Neural cell (in vitro differentiated cells): ENCODE measurements at regions not wholly inside any gene's neighbourhood (a gene's known extent, or its start where the extent isn't known, plus 50 kb on each side); places are given as distances from the start of the nearest gene placed in this dataset.

Experiments
- H2AFZ ChIP-seq: fragments of 200-600, 300-800 bp; sonication (generic), shearing (Covaris generic); 2 replicates; pipeline ENCODE4 v1.6.0; 2014; ENCODE audit warnings: low read depth, mild to moderate bottlenecking, antibody characterized with exemption, low read length, moderate library complexity
- H3F3A ChIP-seq: fragments of 200-600 bp; shearing (Covaris generic); 2 replicates; pipeline ENCODE4 v1.6.1; 2016; ENCODE audit warnings: mild to moderate bottlenecking, moderate library complexity, mixed read lengths, antibody characterized with exemption, low read length; ENCODE audit not compliant: insufficient read depth, poor library complexity, severe bottlenecking
- H3K27ac ChIP-seq: fragments of 200-600, 300-800 bp; sonication (generic), shearing (Covaris generic); 2 replicates; pipeline ENCODE4 v1.5.1; 2014; ENCODE audit warnings: mild to moderate bottlenecking, low read length, moderate library complexity
- H3K27me3 ChIP-seq: fragments of 300-800, 200-600 bp; sonication (generic), shearing (Covaris generic); 2 replicates; pipeline ENCODE4 v1.6.0; 2014; ENCODE audit warnings: mild to moderate bottlenecking, low read depth, low read length, moderate library complexity; ENCODE audit not compliant: insufficient read depth
- H3K36me3 ChIP-seq: fragments of 300-800, 200-600 bp; sonication (generic), shearing (Covaris generic); 2 replicates; pipeline ENCODE4 v1.5.1; 2014; ENCODE audit warnings: mild to moderate bottlenecking, antibody characterized with exemption, low read length, moderate library complexity; ENCODE audit not compliant: insufficient read depth
- H3K4me2 ChIP-seq: fragments of 300-800, 200-600 bp; sonication (generic), shearing (Covaris generic); 2 replicates; pipeline ENCODE4 v1.6.0; 2014; ENCODE audit warnings: mild to moderate bottlenecking, low read length
- H3K4me3 ChIP-seq: fragments of 300-800, 200-600 bp; sonication (generic), shearing (Covaris generic); 2 replicates; pipeline ENCODE4 v1.5.1; 2014; ENCODE audit warnings: mild to moderate bottlenecking, low read length, moderate library complexity
- H3K79me2 ChIP-seq: fragments of 200-600 bp; shearing (Covaris generic); replicated peaks from 2 replicates; pipeline ENCODE4 v1.6.0; 2014; ENCODE audit warnings: mild to moderate bottlenecking, low read length, moderate library complexity; ENCODE audit not compliant: insufficient read depth
- H3K9ac ChIP-seq: fragments of 300-800, 200-600 bp; sonication (generic), shearing (Covaris generic); 2 replicates; pipeline ENCODE4 v1.6.1; 2016; ENCODE audit warnings: mild to moderate bottlenecking, low read length, mixed read lengths
- H3K9me2 ChIP-seq: fragments of 200-600 bp; shearing (Covaris generic); 2 replicates; pipeline ENCODE4 v1.6.1; 2016; ENCODE audit warnings: mild to moderate bottlenecking, low read length, mixed read lengths; ENCODE audit not compliant: insufficient read depth
- H3K9me3 ChIP-seq: fragments of 200-600, 300-800 bp; sonication (generic), shearing (Covaris generic); 2 replicates; pipeline ENCODE4 v1.6.1; 2016; ENCODE audit warnings: mild to moderate bottlenecking, mixed run types, low read length, moderate library complexity, mixed read lengths
- H4K20me1 ChIP-seq: fragments of 200-600 bp; shearing (Covaris generic); 2 replicates; pipeline ENCODE4 v1.6.1; 2016; ENCODE audit warnings: mild to moderate bottlenecking, mixed run types; ENCODE audit not compliant: insufficient read depth
- CTCF ChIP-seq: fragments of 450-650 bp; IDR thresholded peaks from 2 replicates; pipeline ENCODE4 v1.5.1; 2014; ENCODE audit warnings: antibody characterized with exemption, mild to moderate bottlenecking, moderate library complexity; ENCODE audit not compliant: poor library complexity, severe bottlenecking
- EP300 ChIP-seq: fragments of 450-650 bp; conservative IDR thresholded peaks from 2 replicates; pipeline ENCODE4 v1.6.1; 2014; ENCODE audit warnings: antibody characterized with exemption, mild to moderate bottlenecking, moderate library complexity; ENCODE audit not compliant: poor library complexity, severe bottlenecking
- EZH2 ChIP-seq: fragments of 200-600, 300-800 bp; shearing (Covaris generic), sonication (generic); IDR thresholded peaks from 2 replicates; pipeline ENCODE4 v1.6.1; 2014; ENCODE audit warnings: antibody characterized with exemption, low read length, borderline replicate concordance, mild to moderate bottlenecking; ENCODE audit not compliant: insufficient read depth, poor library complexity, severe bottlenecking
- MXI1 ChIP-seq: fragments of 450-650 bp; conservative IDR thresholded peaks from 2 replicates; pipeline ENCODE4 v1.6.1; 2014; ENCODE audit warnings: antibody characterized with exemption, mild to moderate bottlenecking; ENCODE audit not compliant: poor library complexity, severe bottlenecking
- POLR2AphosphoS5 ChIP-seq: IDR thresholded peaks from 2 replicates; pipeline ENCODE4 v1.6.1; 2012
- RAD21 ChIP-seq: fragments of 450-650 bp; conservative IDR thresholded peaks from 2 replicates; pipeline ENCODE4 v1.6.1; 2014; ENCODE audit warnings: antibody characterized with exemption, mild to moderate bottlenecking, moderate library complexity
- REST ChIP-seq: IDR thresholded peaks from 2 replicates; pipeline ENCODE4 v1.6.1; 2012; ENCODE audit warnings: borderline replicate concordance
- SMC3 ChIP-seq: fragments of 450-650 bp; conservative IDR thresholded peaks from 2 replicates; pipeline ENCODE4 v1.6.1; 2014; ENCODE audit warnings: antibody characterized with exemption, mild to moderate bottlenecking, moderate library complexity; ENCODE audit not compliant: poor library complexity
- TAF1 ChIP-seq: IDR thresholded peaks from 2 replicates; pipeline ENCODE4 v1.6.1; 2012; ENCODE audit warnings: low read depth

GRCh38 chr5:123294544-123294943, 128.7 kb downstream of the CEP120 start:
- no peak overlapping the region for H3K4me3 ChIP-seq
- no peaks in the 10 kb centered on the region for H3K9me2 ChIP-seq
- H3K9me3 ChIP-seq = no peaks in the 10 kb centered on the region
- no peak overlapping the region for H3K4me2 ChIP-seq
- TF ChIP-seq EP300 = no peak
- TF ChIP-seq TAF1 = no peak
- no peak for TF ChIP-seq POLR2AphosphoS5
- no peak for TF ChIP-seq SMC3
- no peak for TF ChIP-seq REST
- TF ChIP-seq RAD21 = no peak
- TF ChIP-seq EZH2 = no peak
- TF ChIP-seq CTCF = no peak
- TF ChIP-seq MXI1 = no peak
- H3F3A ChIP-seq = no peaks in the 10 kb centered on the region
- no peak overlapping the region for H2AFZ ChIP-seq
- no peaks in the 10 kb centered on the region for H4K20me1 ChIP-seq
- H3K36me3 ChIP-seq = no peaks in the 10 kb centered on the region
- H3K27ac ChIP-seq = no peak overlapping the region
- no peaks in the 10 kb centered on the region for H3K27me3 ChIP-seq
- no peaks in the 10 kb centered on the region for H3K79me2 ChIP-seq
- no peak overlapping the region for H3K9ac ChIP-seq

GRCh38 chr5:123289210-123289609, 134.0 kb downstream of the CEP120 start:
- Histone ChIP-seq H3K27ac (no peak overlapping the region), H4K20me1 (no peaks in the 10 kb centered on the region), H3K79me2 (no peaks in the 10 kb centered on the region), H3K36me3 (no peaks in the 10 kb centered on the region), H3F3A (no peaks in the 10 kb centered on the region), H3K9me2 (no peaks in the 10 kb centered on the region), H3K4me2 (no peak overlapping the region), H3K9ac (no peak overlapping the region), H3K27me3 (peaks cover 23% of the 10 kb centered on the region), H3K4me3 (no peak overlapping the region), H3K9me3 (no peaks in the 10 kb centered on the region), H2AFZ (no peak overlapping the region)
- TF ChIP-seq SMC3 = no peak
- no peak for TF ChIP-seq MXI1

- no peak overlapping the region for H2AFZ ChIP-seq
- no peaks in the 10 kb centered on the region for H4K20me1 ChIP-seq
- no peak overlapping the region for H3K4me2 ChIP-seq
- H3K9me3 ChIP-seq = no peaks in the 10 kb centered on the region
- H3F3A ChIP-seq = no peaks in the 10 kb centered on the region
- H3K27me3 ChIP-seq = peaks cover 23% of the 10 kb centered on the region
- no peak overlapping the region for H3K27ac ChIP-seq
- H3K36me3 ChIP-seq = no peaks in the 10 kb centered on the region
- H3K4me3 ChIP-seq = no peak overlapping the region
- H3K9me2 ChIP-seq = no peaks in the 10 kb centered on the region
- no peaks in the 10 kb centered on the region for H3K79me2 ChIP-seq
- no peak overlapping the region for H3K9ac ChIP-seq
- TF ChIP-seq MXI1 = no peak
- TF ChIP-seq EP300 = no peak
- TF ChIP-seq SMC3 = no peak
- no peak for TF ChIP-seq REST
- no peak for TF ChIP-seq TAF1
- no peak for TF ChIP-seq POLR2AphosphoS5
- no peak for TF ChIP-seq CTCF
- TF ChIP-seq EZH2 = no peak
- no peak for TF ChIP-seq RAD21
These were observed 135.3 kb downstream of the CEP120 start for GRCh38 chr5:123287881-123288280.
